CD4-positive, alpha-beta memory T cell (primary cell): ENCODE measurements at regions not wholly inside any gene's neighbourhood (a gene's known extent, or its start where the extent isn't known, plus 50 kb on each side); places are given as distances from the start of the nearest gene placed in this dataset.

Source experiments
- CTCF ChIA-PET: fragments of 350-600 bp; sonication (Branson Sonifier 250); formaldehyde crosslinking; loops from one replicate; lab custom pipeline; 2021; ENCODE audit warnings: inconsistent platforms; ENCODE audit not compliant: partially characterized antibody; lab: Charles Lee
- POLR2A ChIA-PET: fragments of 350-600 bp; sonication (Branson Sonifier 250); formaldehyde crosslinking; loops from one replicate; lab custom pipeline; 2021; ENCODE audit not compliant: partially characterized antibody; lab: Charles Lee
- DNase-seq, 5 donors: peaks; one replicate each; pipeline versions ENCODE4 v3.0.0 to v3.0.0-alpha.2; 2020 to 2022; ENCODE audit warnings: mixed read lengths in 1 of 5
- H3K27ac ChIP-seq: one replicate; pipeline ENCODE4 v1.7.0; 2013; ENCODE audit warnings: low read depth, low read length
- H3K27me3 ChIP-seq: 2 replicates; pipeline ENCODE4 v1.7.0; 2013; ENCODE audit warnings: mild to moderate bottlenecking, low read length, moderate library complexity; ENCODE audit not compliant: insufficient read depth
- H3K36me3 ChIP-seq: 2 replicates; pipeline ENCODE4 v1.7.0; 2013; ENCODE audit warnings: mild to moderate bottlenecking, low read length, moderate library complexity; ENCODE audit not compliant: insufficient read depth
- H3K4me1 ChIP-seq: 2 replicates; pipeline ENCODE4 v1.7.0; 2013; ENCODE audit warnings: mild to moderate bottlenecking, low read length, moderate library complexity; ENCODE audit not compliant: insufficient read depth
- H3K4me3 ChIP-seq, 2 donors: one replicate each; pipeline ENCODE4 v1.7.0; 2013; ENCODE audit warnings: low read length in 2 of 2, mild to moderate bottlenecking in 1 of 2
- H3K9me3 ChIP-seq, 2 donors: one replicate each; pipeline ENCODE4 v1.7.0; 2013; ENCODE audit warnings: low read length in 2 of 2, control low read depth in 1 of 2; ENCODE audit not compliant: control insufficient read depth in 1 of 2
- H3K27ac Mint-ChIP-seq, 7 donors: one replicate each; pipeline ENCODE4 v1.8.0; 2020 to 2021; ENCODE audit warnings: mixed read lengths in 7 of 7, mild to moderate bottlenecking in 6 of 7, inconsistent platforms in 3 of 7, moderate library complexity in 3 of 7
- H3K27me3 Mint-ChIP-seq, 2 donors: one replicate each; pipeline ENCODE4 v1.8.0; 2020 to 2021; ENCODE audit warnings: mixed read lengths in 2 of 2
- H3K36me3 Mint-ChIP-seq, 2 donors: one replicate each; pipeline ENCODE4 v1.8.0; 2020 to 2021; ENCODE audit warnings: mixed read lengths in 2 of 2, inconsistent platforms in 1 of 2, mild to moderate bottlenecking in 1 of 2
- H3K4me1 Mint-ChIP-seq, 4 donors: one replicate each; pipeline ENCODE4 v1.8.0; 2020 to 2021; ENCODE audit warnings: mixed read lengths in 4 of 4, mild to moderate bottlenecking in 1 of 4
- H3K4me3 Mint-ChIP-seq, 8 donors: one replicate each; pipeline ENCODE4 v1.8.0; 2020 to 2021; ENCODE audit warnings: mixed read lengths in 8 of 8, mild to moderate bottlenecking in 7 of 8, moderate library complexity in 6 of 8, inconsistent platforms in 3 of 8
- H3K9me3 Mint-ChIP-seq, 8 donors: one replicate each; pipeline ENCODE4 v1.8.0; 2020 to 2021; ENCODE audit warnings: mixed read lengths in 8 of 8, mild to moderate bottlenecking in 5 of 8, inconsistent platforms in 3 of 8, moderate library complexity in 1 of 8
- intact Hi-C: fragments of 100-400 bp; cut with micrococcal nuclease; formaldehyde crosslinking; loops from one replicate; pipeline ENCODE4 v1.15.1; 2023

DNA sequence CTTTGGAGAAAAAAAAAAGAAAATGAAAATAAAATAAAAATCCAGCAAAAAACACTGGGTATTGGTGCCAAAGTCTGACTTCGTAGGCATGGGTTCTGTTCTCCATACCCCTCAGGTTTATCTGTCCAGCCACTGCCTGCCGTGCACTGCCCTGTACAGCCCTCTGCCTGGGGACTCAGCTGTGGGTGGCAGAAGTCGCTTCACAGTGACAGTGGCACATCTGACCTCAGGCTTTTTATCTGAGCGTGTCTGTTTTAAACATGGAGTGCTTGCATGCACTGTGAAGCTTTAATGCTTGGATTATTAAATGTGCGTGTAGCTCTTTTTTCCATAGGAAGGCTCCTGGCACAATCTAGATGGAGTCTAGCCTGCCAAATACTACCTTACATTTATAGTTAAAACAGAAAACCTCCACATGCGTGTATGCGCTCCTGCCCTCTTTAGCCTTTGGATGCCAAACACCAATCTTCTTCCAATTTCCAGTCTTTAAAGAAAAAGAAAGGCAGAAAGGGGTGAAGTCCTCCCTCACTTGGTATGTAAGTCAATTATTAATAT is 375.5 kb downstream of the UTRN start:
- CTCF ChIA-PET: no interaction called here
- Mint-ChIP-seq H3K27ac (peak overlapping the region in 5 of 7 donors; percentile 14 to 83 (median 29)), H3K4me3 (peak overlapping the region in 5 of 8 donors; percentile 21 to 51 (median 32))

DNA sequence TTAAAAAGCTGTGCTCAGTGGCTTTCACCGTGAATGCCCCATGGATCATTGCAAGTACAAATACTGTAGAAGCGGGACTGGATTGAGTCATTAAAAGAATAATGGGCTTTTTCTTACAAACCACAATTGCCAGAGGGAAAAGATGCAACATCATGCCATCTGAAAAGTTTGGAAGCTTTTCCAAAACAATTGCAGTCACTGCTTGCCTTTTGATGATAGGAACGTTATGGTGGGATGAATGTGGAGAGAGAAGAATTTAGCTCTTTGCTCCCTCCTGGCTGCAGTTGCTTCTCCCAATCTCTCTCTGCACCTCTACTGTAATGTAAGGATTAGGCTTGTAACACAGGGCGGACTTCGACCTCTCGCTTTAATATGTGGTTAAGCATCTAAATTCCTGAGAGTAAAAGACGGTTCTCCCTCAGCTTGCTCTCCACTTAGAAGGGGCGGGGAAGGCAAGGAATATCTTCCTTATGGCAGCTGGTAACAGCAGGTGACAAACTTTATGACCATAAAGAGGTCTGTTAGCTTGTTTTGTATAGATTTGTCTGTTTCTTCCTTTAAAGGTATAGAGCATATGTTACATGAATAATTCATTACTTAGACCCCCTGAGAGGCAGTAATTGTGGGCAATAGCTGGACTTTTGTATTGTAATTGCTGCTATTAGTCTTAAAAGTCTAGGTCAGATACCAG is 376.1 kb downstream of the UTRN start:
- H3K4me3 ChIP-seq: no peak overlapping the region
- CTCF ChIA-PET: no interaction called here
- intact Hi-C loops: no loop called here

More for the DNA sequence above, 375.5 kb downstream of the UTRN start:
- intact Hi-C loops: no loop called here
- H3K4me3 ChIP-seq: no peak overlapping the region
- no peaks in the 10 kb centered on the region for H3K27me3 ChIP-seq
- POLR2A ChIA-PET: interaction anchor here (2.2 kb wide), 1 partner anchor 14 kb away, joined by 10 read pairs; no protein-coding TSS in a partner anchor
- Mint-ChIP-seq H3K36me3 (peaks cover 6 to 7% of the 10 kb centered on the region in 2 donors), H3K4me1 (peaks cover 57 to 87% (median 71%) of the 10 kb centered on the region in 4 donors), H3K27me3 (no peaks in the 10 kb centered on the region), H3K9me3 (no peaks in the 10 kb centered on the region)
- H3K4me1 ChIP-seq: peaks cover 66% of the 10 kb centered on the region
- H3K27ac ChIP-seq: no peak overlapping the region
- H3K9me3 ChIP-seq: no peaks in the 10 kb centered on the region
- DNase-seq: no peak
- no peaks in the 10 kb centered on the region for H3K36me3 ChIP-seq

DNA sequence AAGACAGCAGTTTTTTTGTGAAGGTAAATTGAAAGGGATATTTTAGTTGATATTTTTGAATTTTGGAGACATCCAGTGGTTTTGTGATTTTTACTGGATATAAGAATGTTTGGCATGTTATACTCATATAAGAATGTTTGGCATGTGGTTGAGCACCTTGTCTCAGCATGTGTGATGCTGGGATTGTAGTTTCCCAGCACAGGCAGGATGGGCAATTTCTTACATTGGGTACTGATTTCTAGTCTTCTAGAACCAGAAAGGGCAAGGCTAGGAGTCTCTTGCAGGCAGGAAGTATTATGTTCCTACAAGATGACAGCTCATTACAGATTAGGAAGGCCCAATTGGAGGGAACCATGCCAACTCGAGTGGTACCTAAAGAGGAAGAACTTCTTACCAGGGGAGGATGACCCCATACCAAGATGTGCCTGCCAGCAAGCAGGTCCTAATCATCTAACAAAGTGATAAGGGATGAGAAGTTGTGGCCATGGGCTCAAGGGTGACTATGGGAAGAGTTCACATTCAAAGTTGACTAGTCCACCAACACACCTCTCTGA is 377.8 kb downstream of the UTRN start:
- H3K27me3 ChIP-seq: no peaks in the 10 kb centered on the region
- no peak overlapping the region for H3K27ac ChIP-seq
- Mint-ChIP-seq H3K9me3 (peaks cover 0 to 7% (median 3%) of the 10 kb centered on the region in 8 donors), H3K27me3 (no peaks in the 10 kb centered on the region), H3K4me3 (peak overlapping the region in 1 of 8 donors; percentile 21), H3K27ac (peak overlapping the region in 4 of 7 donors; percentile 2 to 48 (median 46)), H3K4me1 (peaks cover 65 to 93% (median 80%) of the 10 kb centered on the region in 4 donors), H3K36me3 (peaks cover 7 to 9% of the 10 kb centered on the region in 2 donors)
- no peak overlapping the region for H3K4me3 ChIP-seq
- H3K36me3 ChIP-seq: no peaks in the 10 kb centered on the region
- CTCF ChIA-PET: no interaction called here
- no peak for DNase-seq
- H3K4me1 ChIP-seq: peaks cover 81% of the 10 kb centered on the region
- POLR2A ChIA-PET: no interaction called here
- no peaks in the 10 kb centered on the region for H3K9me3 ChIP-seq
- intact Hi-C loops: loop anchor here (1.0 kb wide), 1 partner anchor 9 kb away; no protein-coding TSS in a partner anchor

More for the DNA sequence above, 376.1 kb downstream of the UTRN start:
- peak overlapping the region in 6 of 7 donors; percentile 15 to 83 (median 66) for H3K27ac Mint-ChIP-seq
- H3K4me3 Mint-ChIP-seq: peak overlapping the region in 7 of 8 donors; percentile 7 to 51 (median 23)
- H3K9me3 ChIP-seq: no peaks in the 10 kb centered on the region
- DNase-seq: no peak
- peaks cover 3 to 6% of the 10 kb centered on the region in 2 donors for H3K36me3 Mint-ChIP-seq
- no peaks in the 10 kb centered on the region for H3K9me3 Mint-ChIP-seq
- peaks cover 56 to 87% (median 73%) of the 10 kb centered on the region in 4 donors for H3K4me1 Mint-ChIP-seq
- H3K27me3 Mint-ChIP-seq: no peaks in the 10 kb centered on the region
- H3K4me1 ChIP-seq: peaks cover 72% of the 10 kb centered on the region
- no peak overlapping the region for H3K27ac ChIP-seq
- POLR2A ChIA-PET: no interaction called here
- H3K36me3 ChIP-seq: no peaks in the 10 kb centered on the region
- H3K27me3 ChIP-seq: no peaks in the 10 kb centered on the region

DNA sequence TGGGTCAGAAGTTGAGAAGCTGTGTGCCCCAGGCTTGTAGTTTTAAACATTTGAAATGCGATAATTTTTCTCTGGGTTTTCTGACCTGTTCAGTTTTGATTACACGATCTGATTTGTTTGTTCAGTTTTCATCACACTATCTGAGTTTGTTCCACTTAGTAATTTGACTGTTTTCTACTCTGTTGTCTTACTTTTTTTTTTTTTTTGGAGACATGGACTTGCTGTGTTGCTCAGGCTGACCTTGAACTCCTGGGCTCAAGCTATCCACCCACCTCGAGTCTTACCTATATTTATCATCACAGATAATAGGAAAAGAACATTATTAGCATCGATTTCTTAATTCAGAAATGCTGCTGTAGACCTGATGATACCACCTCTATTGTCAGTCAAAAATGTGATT is 379.1 kb downstream of the UTRN start:
- DNase-seq: no peak
- peaks cover 0 to 9% (median 5%) of the 10 kb centered on the region in 8 donors for H3K9me3 Mint-ChIP-seq
- H3K9me3 ChIP-seq: no peaks in the 10 kb centered on the region
- POLR2A ChIA-PET: interaction anchor here (0.7 to 1.4 kb wide), 2 partner anchors 10 to 89 kb away, joined by 3 to 6 read pairs; no protein-coding TSS in a partner anchor
- H3K27ac Mint-ChIP-seq: peak overlapping the region in 4 of 7 donors; percentile 14 to 37 (median 23)
- H3K4me1 Mint-ChIP-seq: peaks cover 57 to 84% (median 72%) of the 10 kb centered on the region in 4 donors
- H3K27me3 Mint-ChIP-seq: no peaks in the 10 kb centered on the region
- intact Hi-C loops: no loop called here
- H3K4me3 ChIP-seq: no peak overlapping the region
- no peak overlapping the region for H3K27ac ChIP-seq
- no peaks in the 10 kb centered on the region for H3K27me3 ChIP-seq
- peaks cover 69% of the 10 kb centered on the region for H3K4me1 ChIP-seq
- no peaks in the 10 kb centered on the region for H3K36me3 ChIP-seq
- CTCF ChIA-PET: no interaction called here
- peak overlapping the region in 2 of 8 donors; percentile 18 to 24 for H3K4me3 Mint-ChIP-seq
- peaks cover 12 to 17% of the 10 kb centered on the region in 2 donors for H3K36me3 Mint-ChIP-seq

DNA sequence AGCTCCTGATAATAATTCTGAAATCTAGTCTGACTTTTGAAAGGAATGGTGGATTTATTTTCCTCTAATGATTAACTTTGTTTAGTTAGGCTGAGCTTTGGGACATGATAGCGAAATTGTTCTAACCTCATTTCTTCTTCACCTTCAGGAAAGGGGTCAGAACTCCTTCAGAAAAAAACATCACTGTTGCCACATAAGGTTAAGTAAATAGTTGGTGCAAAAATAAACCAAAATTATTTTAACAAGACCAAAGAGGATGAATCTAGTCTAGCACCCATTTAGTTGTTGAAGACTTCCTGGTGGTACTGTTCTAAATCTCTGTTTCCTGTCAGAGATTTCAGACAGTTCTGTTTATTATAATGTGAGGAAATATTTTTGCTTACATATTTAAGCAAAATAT is 379.8 kb downstream of the UTRN start:
- H3K27ac Mint-ChIP-seq: peak overlapping the region in 4 of 7 donors; percentile 35 to 50 (median 47)
- H3K36me3 Mint-ChIP-seq: peaks cover 16 to 18% of the 10 kb centered on the region in 2 donors
- peaks cover 52 to 81% (median 70%) of the 10 kb centered on the region in 4 donors for H3K4me1 Mint-ChIP-seq
- Histone ChIP-seq H3K27me3 (no peaks in the 10 kb centered on the region), H3K9me3 (no peaks in the 10 kb centered on the region), H3K27ac (no peak overlapping the region), H3K4me3 (no peak overlapping the region), H3K36me3 (no peaks in the 10 kb centered on the region), H3K4me1 (peaks cover 62% of the 10 kb centered on the region)
- no peak for DNase-seq
- peaks cover 0 to 13% (median 9%) of the 10 kb centered on the region in 8 donors for H3K9me3 Mint-ChIP-seq
- ChIA-PET CTCF (no interaction called here), POLR2A (interaction anchor here (1.4 kb wide), 1 partner anchor 10 kb away, joined by 6 read pairs; no protein-coding TSS in a partner anchor)
- intact Hi-C loops: no loop called here
- peak overlapping the region in 3 of 8 donors; percentile 45 to 61 (median 54) for H3K4me3 Mint-ChIP-seq
- no peaks in the 10 kb centered on the region for H3K27me3 Mint-ChIP-seq

DNA sequence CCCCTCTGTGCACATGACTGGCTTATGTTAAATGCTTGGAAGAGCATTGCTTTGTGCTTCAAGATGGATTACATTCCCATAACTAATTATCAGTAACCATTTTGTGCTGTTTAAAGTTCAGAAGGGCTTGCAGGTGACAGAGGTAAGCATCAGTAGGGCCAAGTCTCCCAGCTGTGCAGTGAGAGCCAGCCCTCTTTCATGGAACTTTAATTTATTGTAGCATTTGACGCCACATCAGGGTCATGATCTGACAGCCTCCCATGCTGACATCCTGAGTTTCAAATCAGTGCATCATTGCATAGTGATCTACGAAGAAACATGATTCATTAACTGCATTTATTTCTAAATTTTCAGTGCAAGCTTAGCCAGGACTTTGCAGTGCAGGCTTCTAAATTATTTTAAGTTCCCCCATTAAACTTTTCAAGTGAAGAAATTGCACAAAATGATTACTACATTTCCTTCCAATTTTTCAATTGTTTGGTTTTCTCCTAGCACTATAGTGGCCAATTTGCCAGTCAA is 380.9 kb downstream of the UTRN start:
- peaks cover 27% of the 10 kb centered on the region in 2 donors for H3K36me3 Mint-ChIP-seq
- Histone ChIP-seq H3K4me3 (no peak overlapping the region), H3K36me3 (no peaks in the 10 kb centered on the region), H3K4me1 (peaks cover 53% of the 10 kb centered on the region), H3K9me3 (no peaks in the 10 kb centered on the region), H3K27me3 (no peaks in the 10 kb centered on the region), H3K27ac (no peak overlapping the region)
- intact Hi-C loops: no loop called here
- no peak for DNase-seq
- H3K4me3 Mint-ChIP-seq: peak overlapping the region in 7 of 8 donors; percentile 5 to 61 (median 37)
- H3K27ac Mint-ChIP-seq: peak overlapping the region in 6 of 7 donors; percentile 8 to 87 (median 46)
- H3K4me1 Mint-ChIP-seq: peaks cover 50 to 84% (median 72%) of the 10 kb centered on the region in 4 donors
- ChIA-PET POLR2A (no interaction called here), CTCF (no interaction called here)
- no peaks in the 10 kb centered on the region for H3K27me3 Mint-ChIP-seq
- H3K9me3 Mint-ChIP-seq: peaks cover 0 to 24% (median 18%) of the 10 kb centered on the region in 8 donors
